HG03378 (cell line): ENCODE measurements at regions not wholly inside any gene's neighbourhood (a gene's known extent, or its start where the extent isn't known, plus 50 kb on each side); places are given as distances from the start of the nearest gene placed in this dataset.

ENCODE experiments used
- ATAC-seq: cut with Tn5 transposase; IDR thresholded peaks from one replicate; pipeline ENCODE4 v1.9.1; 2021; ENCODE audit warnings: mild to moderate bottlenecking, moderate library complexity; ENCODE audit not compliant: unreplicated experiment

GRCh38 chr3:55244247-55244646 lies 242.9 kb downstream of the WNT5A start:
- ATAC-seq, result no peak

GRCh38 chr3:55243678-55244077 lies 243.4 kb downstream of the WNT5A start:
- no peak for ATAC-seq

GRCh38 chr3:55242921-55243320 lies 244.2 kb downstream of the WNT5A start:
- no peak for ATAC-seq

- no peak for ATAC-seq
Measured at GRCh38 chr3:55241098-55241497, 246.0 kb downstream of the WNT5A start.

GRCh38 chr3:55235416-55235815 lies 251.7 kb downstream of the WNT5A start:
- ATAC-seq, result no peak

GRCh38 chr3:55226696-55227095 lies 260.4 kb downstream of the WNT5A start:
- ATAC-seq, result no peak

- no peak for ATAC-seq
Measured at GRCh38 chr3:55218577-55218976, 268.5 kb downstream of the WNT5A start.

GRCh38 chr3:55207744-55208143 lies 279.4 kb downstream of the WNT5A start:
- no peak for ATAC-seq

- no peak for ATAC-seq
Measured at GRCh38 chr3:55205990-55206389, 278.1 kb upstream of the LRTM1 start.

- ATAC-seq, result no peak
Measured at GRCh38 chr3:55204417-55204816, 276.6 kb upstream of the LRTM1 start.

GRCh38 chr3:55203546-55203945 lies 275.7 kb upstream of the LRTM1 start:
- ATAC-seq, result no peak

GRCh38 chr3:55203006-55203405 lies 275.1 kb upstream of the LRTM1 start:
- ATAC-seq, result no peak

GRCh38 chr3:55202326-55202725 lies 274.5 kb upstream of the LRTM1 start:
- no peak for ATAC-seq

GRCh38 chr3:55201779-55202178 lies 273.9 kb upstream of the LRTM1 start:
- ATAC-seq, result no peak

- no peak for ATAC-seq
Measured at GRCh38 chr3:55200906-55201305, 273.0 kb upstream of the LRTM1 start.

- no peak for ATAC-seq
Measured at GRCh38 chr3:55198554-55198953, 270.7 kb upstream of the LRTM1 start.

GRCh38 chr3:55197021-55197420 lies 269.2 kb upstream of the LRTM1 start:
- ATAC-seq, result no peak

- no peak for ATAC-seq
Measured at GRCh38 chr3:55196495-55196894, 268.6 kb upstream of the LRTM1 start.

GRCh38 chr3:55194376-55194775 lies 266.5 kb upstream of the LRTM1 start:
- ATAC-seq, result no peak

- ATAC-seq, result no peak
Measured at GRCh38 chr3:55191911-55192775, 264.3 kb upstream of the LRTM1 start.

GRCh38 chr3:55190331-55190730 lies 262.5 kb upstream of the LRTM1 start:
- ATAC-seq, result no peak

- no peak for ATAC-seq
Measured at GRCh38 chr3:55189359-55189801, 261.5 kb upstream of the LRTM1 start.

- no peak for ATAC-seq
Measured at GRCh38 chr3:55185380-55185779, 257.5 kb upstream of the LRTM1 start.
